Activated naive CD4-positive, alpha-beta T cell treated with anti-CD3 and anti-CD28 coated beads, Interleukin-2, amount 50 U/mL, for 72 hours (primary cell): ENCODE measurements at regions not wholly inside any gene's neighbourhood (a gene's known extent, or its start where the extent isn't known, plus 50 kb on each side); places are given as distances from the start of the nearest gene placed in this dataset.
"Not testable (repeated sequence)": the region's sequence is repeated elsewhere in the genome, so short reads cannot be mapped to it uniquely, and the experiment has no call there.

Experiments used
- ATAC-seq, 2 donors: fragments of 150-1000 bp; cut with Tn5 transposase; 2 replicates each; pipeline ENCODE4 v1.10.0; 2021; ENCODE audit warnings: mild to moderate bottlenecking in 2 of 2, moderate library complexity in 2 of 2
- DNase-seq, 2 donors: peaks; one replicate each; pipeline ENCODE4 v3.0.0; 2021 to 2022; ENCODE audit warnings: low spot score in 2 of 2
- H3K27ac Mint-ChIP-seq, 2 donors: one replicate each; pipeline ENCODE4 v1.8.0; 2022; ENCODE audit warnings: mild to moderate bottlenecking in 2 of 2, mixed read lengths in 2 of 2
- H3K36me3 Mint-ChIP-seq, 2 donors: one replicate each; pipeline ENCODE4 v1.8.0; 2022; ENCODE audit warnings: mixed read lengths in 2 of 2
- H3K9me3 Mint-ChIP-seq, 2 donors: one replicate each; pipeline ENCODE4 v1.8.0; 2022; ENCODE audit warnings: mixed read lengths in 2 of 2

DNA sequence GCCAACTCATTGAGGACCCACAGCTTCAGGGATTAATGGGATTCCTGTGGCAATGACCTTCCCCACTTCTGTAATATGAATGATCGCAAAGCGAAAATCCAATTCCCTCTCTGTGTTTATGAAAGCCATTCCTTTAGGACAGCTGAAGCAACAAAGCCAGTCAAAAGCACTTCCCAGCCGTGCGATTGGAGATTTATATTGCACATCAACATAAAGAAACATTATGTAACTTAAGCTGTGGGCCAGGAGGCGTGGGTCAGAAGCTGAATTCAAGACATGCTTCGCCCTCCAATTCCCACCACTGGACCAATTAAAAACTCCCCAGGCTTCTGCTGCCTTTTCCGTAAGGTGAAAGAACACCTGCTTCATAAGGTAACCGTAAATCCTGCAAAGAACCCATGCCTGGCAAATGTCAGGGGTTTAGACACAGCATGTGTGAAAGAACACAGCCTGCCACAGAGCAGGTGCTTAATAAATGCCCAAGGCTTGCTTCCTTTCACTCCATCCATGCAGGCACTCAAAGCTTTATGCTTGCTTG is 138.9 kb upstream of the SOD1 start:
- ATAC-seq (no peak), DNase-seq (no peak)
- no peak overlapping the region for H3K27ac Mint-ChIP-seq
- H3K36me3 Mint-ChIP-seq, result no peaks in the 10 kb centered on the region
- no peaks in the 10 kb centered on the region for H3K9me3 Mint-ChIP-seq

- no peaks in the 10 kb centered on the region for H3K9me3 Mint-ChIP-seq
These were observed 140.9 kb upstream of the SOD1 start for GRCh38 chr21:31518580-31518979.

GRCh38 chr21:31517664-31518414 is 141.7 kb upstream of the SOD1 start:
- Mint-ChIP-seq H3K27ac (no peak overlapping the region), H3K36me3 (no peaks in the 10 kb centered on the region), H3K9me3 (no peaks in the 10 kb centered on the region)
- ATAC-seq (peak in 1 of 2 donors; percentile 88), DNase-seq (no peak)

More at GRCh38 chr21:31518580-31518979, 140.9 kb upstream of the SOD1 start:
- Mint-ChIP-seq H3K27ac (no peak overlapping the region), H3K36me3 (no peaks in the 10 kb centered on the region)
- DNase-seq, result no peak
- peak in 1 of 2 donors; percentile 13 for ATAC-seq

DNA sequence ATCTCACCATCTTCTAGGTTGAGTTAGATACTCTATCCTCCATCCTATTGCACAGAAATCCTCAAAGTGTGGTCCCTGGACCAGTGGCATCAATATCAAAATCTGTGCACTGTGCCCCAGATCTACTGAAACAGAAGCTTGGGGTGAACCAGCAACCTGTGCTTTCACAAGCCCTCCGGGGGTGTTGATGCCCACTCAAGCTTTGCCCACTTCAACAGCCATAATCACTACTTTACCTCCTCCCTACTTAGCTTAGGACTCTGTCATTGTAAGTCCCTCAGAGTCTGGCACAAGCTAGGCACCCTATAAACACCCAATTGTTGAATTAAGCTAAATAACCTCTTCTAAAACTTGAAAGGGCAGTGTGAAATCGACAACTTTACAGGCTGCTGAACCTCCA is 144.2 kb upstream of the SOD1 start:
- Mint-ChIP-seq H3K9me3 (no peaks in the 10 kb centered on the region), H3K36me3 (no peaks in the 10 kb centered on the region), H3K27ac (no peak overlapping the region)
- DNase-seq (no peak), ATAC-seq (no peak)

DNA sequence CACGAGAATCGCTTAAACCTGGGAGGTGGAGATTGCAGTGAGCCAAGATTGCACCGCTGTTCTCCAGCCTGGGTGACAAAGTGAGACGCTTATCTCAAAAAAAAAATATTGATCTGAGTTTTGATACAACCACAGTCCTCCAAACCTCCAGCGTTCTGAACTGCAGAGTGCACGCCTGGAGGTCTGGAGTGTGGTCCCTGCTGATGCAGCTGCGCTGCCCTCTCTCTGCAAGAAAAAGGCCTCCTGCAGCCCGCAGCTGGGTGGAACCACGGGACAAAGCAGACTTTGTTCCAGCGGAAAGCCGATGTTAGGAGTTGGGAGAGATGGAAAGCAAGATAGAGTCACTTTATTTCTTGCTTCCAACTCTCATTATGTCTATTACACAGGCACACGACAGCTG is 144.9 kb upstream of the SOD1 start:
- no peaks in the 10 kb centered on the region for H3K36me3 Mint-ChIP-seq
- H3K9me3 Mint-ChIP-seq, result no peaks in the 10 kb centered on the region
- no peak for ATAC-seq
- no peak overlapping the region for H3K27ac Mint-ChIP-seq
- no peak for DNase-seq

DNA sequence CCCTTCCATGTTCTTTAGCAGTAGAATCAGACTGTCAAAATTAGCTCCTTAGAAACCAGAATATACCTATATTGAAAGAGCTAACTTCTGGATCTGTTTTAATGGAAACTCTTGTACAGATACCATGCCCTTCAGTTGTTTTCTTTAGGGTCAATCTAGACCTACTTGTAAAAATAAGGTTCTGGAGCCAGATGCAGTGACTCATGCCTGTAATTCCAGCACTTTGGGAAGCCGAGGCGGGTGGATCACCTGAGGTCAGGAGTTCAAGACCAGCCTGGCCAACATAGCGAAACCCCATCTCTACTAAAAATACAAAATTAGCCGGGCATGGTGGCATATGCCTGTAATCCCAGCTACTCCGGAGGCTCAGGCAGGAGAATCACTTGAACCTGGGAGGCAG is 146.0 kb upstream of the SOD1 start:
- not testable (repeated sequence) for DNase-seq, H3K36me3 Mint-ChIP-seq, H3K9me3 Mint-ChIP-seq, H3K27ac Mint-ChIP-seq, ATAC-seq

- H3K27ac Mint-ChIP-seq, ATAC-seq, H3K36me3 Mint-ChIP-seq, DNase-seq, H3K9me3 Mint-ChIP-seq: not testable (repeated sequence)
These were observed 147.5 kb upstream of the SOD1 start for GRCh38 chr21:31511999-31512398.

- no peaks in the 10 kb centered on the region for H3K36me3 Mint-ChIP-seq
- H3K9me3 Mint-ChIP-seq, result no peaks in the 10 kb centered on the region
- H3K27ac Mint-ChIP-seq, result no peak overlapping the region
- no peak for DNase-seq
- no peak for ATAC-seq
These were observed 148.2 kb upstream of the SOD1 start for GRCh38 chr21:31511258-31511657.

GRCh38 chr21:31509194-31510017 is 150.1 kb upstream of the SOD1 start:
- H3K36me3 Mint-ChIP-seq, result no peaks in the 10 kb centered on the region
- DNase-seq (peak; percentile 69 to 84), ATAC-seq (peak; percentile 93 to 94)
- H3K9me3 Mint-ChIP-seq, result no peaks in the 10 kb centered on the region
- H3K27ac Mint-ChIP-seq, result peak overlapping the region; percentile 16 to 63

DNA sequence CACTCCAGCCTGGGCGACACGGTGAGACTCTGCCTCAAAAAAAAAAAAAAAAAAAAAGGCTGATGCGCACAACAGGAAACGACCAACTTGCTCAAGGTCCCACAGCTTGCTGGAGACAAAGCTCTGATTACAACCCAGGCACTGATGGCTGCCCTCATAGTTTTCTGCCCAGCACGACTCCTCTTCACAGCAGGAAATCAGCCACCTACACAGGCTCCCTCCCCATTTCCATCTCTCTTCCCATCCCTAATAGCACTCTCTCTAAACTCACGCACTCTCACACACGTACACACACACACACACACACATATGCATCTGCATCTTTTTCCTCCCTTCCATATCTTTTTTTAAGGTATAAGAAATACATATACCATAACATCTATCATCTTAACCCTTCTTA is 153.5 kb upstream of the SOD1 start:
- no peak for ATAC-seq
- no peaks in the 10 kb centered on the region for H3K9me3 Mint-ChIP-seq
- DNase-seq, result no peak
- no peak overlapping the region for H3K27ac Mint-ChIP-seq
- H3K36me3 Mint-ChIP-seq, result no peaks in the 10 kb centered on the region

DNA sequence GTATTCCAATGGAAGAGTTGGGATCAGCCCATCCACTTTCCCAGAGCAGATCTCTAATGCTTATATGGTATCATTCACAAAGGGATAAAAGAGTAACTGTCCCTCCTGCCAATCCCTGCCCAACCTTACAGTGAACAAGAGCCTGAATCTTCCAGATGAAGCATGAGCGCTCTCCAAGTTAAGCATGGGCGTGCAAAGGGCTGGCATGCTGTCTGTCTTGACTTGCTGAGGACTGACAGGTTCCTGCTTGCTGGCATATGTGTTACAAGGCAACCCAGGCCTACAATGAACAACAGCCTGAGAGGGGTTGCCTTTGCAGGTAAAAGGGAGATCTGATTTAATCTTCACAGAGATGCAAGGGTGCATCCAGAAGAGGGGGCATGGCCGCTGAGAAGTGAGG is 155.6 kb upstream of the SOD1 start:
- Mint-ChIP-seq H3K36me3 (no peaks in the 10 kb centered on the region), H3K9me3 (no peaks in the 10 kb centered on the region), H3K27ac (no peak overlapping the region)
- DNase-seq (no peak), ATAC-seq (no peak)

DNA sequence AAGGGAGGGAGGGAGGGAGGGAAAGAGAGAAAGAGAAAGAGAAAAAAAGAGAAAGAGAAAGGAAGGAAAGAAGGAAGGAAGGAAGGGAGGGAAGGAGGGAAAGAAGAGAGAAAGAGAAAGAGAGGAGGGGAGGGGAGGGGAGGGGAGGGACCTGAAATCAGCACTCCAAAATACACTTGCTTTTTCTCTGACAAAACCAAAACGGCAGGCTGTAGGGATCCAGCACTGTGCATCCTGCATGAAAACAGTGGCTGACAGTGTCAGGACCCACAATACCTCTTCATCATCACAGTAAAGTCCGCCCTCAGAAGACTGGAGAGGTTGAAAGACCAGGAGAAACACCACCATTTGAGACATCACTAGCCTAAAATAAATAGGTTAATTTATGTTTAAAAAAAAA is 156.0 kb upstream of the SOD1 start:
- no peak overlapping the region for H3K27ac Mint-ChIP-seq
- H3K9me3 Mint-ChIP-seq, result no peaks in the 10 kb centered on the region
- ATAC-seq (no peak), DNase-seq (no peak)
- no peaks in the 10 kb centered on the region for H3K36me3 Mint-ChIP-seq

- H3K9me3 Mint-ChIP-seq, result no peaks in the 10 kb centered on the region
- H3K36me3 Mint-ChIP-seq, result no peaks in the 10 kb centered on the region
- ATAC-seq, result no peak
- H3K27ac Mint-ChIP-seq, result no peak overlapping the region
- no peak for DNase-seq
These were observed 156.9 kb upstream of the SOD1 start for GRCh38 chr21:31502537-31503143.

DNA sequence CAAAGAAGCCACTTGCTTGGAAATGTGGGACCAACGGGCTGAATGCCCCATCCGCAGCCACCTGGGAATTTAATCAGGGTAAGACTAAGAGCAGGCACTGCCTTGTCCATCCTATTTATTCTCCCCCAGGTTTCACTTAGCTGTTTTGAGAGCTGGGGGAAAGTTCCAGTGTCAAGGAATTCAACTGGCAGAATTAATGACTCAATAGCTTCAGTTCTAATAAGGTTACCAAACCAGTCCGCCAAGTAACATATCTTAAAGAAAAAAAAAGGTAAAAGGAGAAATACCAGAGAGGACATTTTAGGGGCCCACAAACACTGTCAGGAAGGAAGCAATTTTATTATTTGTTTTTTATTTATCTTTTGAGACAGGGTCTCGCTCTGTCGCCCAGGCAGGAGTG is 157.6 kb upstream of the SOD1 start:
- no peak overlapping the region for H3K27ac Mint-ChIP-seq
- H3K36me3 Mint-ChIP-seq, result no peaks in the 10 kb centered on the region
- H3K9me3 Mint-ChIP-seq, result no peaks in the 10 kb centered on the region
- DNase-seq (no peak), ATAC-seq (no peak)

- ATAC-seq (no peak), DNase-seq (no peak)
- no peaks in the 10 kb centered on the region for H3K9me3 Mint-ChIP-seq
- H3K36me3 Mint-ChIP-seq, result no peaks in the 10 kb centered on the region
- no peak overlapping the region for H3K27ac Mint-ChIP-seq
These were observed 156.9 kb upstream of the TIAM1 start for GRCh38 chr21:31500982-31501381.

GRCh38 chr21:31500071-31500470 is 156.0 kb upstream of the TIAM1 start:
- Mint-ChIP-seq H3K27ac (no peak overlapping the region), H3K9me3 (no peaks in the 10 kb centered on the region), H3K36me3 (no peaks in the 10 kb centered on the region)
- ATAC-seq (no peak), DNase-seq (no peak)

- DNase-seq, result no peak
- no peaks in the 10 kb centered on the region for H3K36me3 Mint-ChIP-seq
- no peaks in the 10 kb centered on the region for H3K9me3 Mint-ChIP-seq
- no peak for ATAC-seq
- H3K27ac Mint-ChIP-seq, result peak overlapping the region in 1 of 2 donors; percentile 77
These were observed 154.9 kb upstream of the TIAM1 start for GRCh38 chr21:31498985-31499384.
